ENCODE measurements at regions not wholly inside any gene's neighbourhood (a gene's known extent, or its start where the extent isn't known, plus 50 kb on each side); places are given as distances from the start of the nearest gene placed in this dataset.

DNA sequence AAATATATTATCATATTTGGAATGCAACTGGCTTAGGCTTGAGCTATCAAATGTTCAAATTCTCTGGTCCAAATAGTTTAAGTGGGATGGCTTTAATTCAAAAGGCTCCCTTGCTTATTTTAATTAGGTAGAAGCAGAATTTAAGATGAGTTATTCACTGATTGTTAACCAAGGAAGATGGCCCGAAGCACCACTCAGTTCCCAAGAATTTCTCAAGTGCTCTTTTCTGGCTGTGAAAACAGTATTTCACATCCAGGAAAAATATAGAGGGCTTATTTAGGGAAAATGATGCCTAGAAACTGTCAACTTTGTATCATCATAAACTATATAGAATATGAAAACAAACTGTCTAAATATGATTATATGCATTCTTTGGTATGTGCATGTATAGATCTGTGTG lies 246.5 kb upstream of the SFRP2 start:
- H4K8ac ChIP-seq (ENCODE audit: low read depth, low read length): no peak overlapping the region
- H3K9ac ChIP-seq (ENCODE audit: low read length): no peak overlapping the region
- H3K4me3 ChIP-seq (ENCODE audit: low read length): no peak overlapping the region
- H3K4ac ChIP-seq (ENCODE audit: low read depth, low read length): no peak overlapping the region
- H3K79me1 ChIP-seq (ENCODE audit: low read length): no peaks in the 10 kb centered on the region
- no peak overlapping the region for H3K18ac ChIP-seq (ENCODE audit: low read length)
- H3K36me3 ChIP-seq (ENCODE audit: control insufficient read depth, insufficient read depth, low read length): no peaks in the 10 kb centered on the region
- no peak for DNase-seq
- no peak overlapping the region for H2AK5ac ChIP-seq (ENCODE audit: low read length)
- no peak overlapping the region for H3K56ac ChIP-seq (ENCODE audit: low read length)
- no peaks in the 10 kb centered on the region for H3K4me1 ChIP-seq (ENCODE audit: control insufficient read depth, low read depth, low read length)
- H3K27ac ChIP-seq (ENCODE audit: low read depth, low read length): no peak overlapping the region
- no peaks in the 10 kb centered on the region for H3K27me3 ChIP-seq (ENCODE audit: insufficient read depth, low read length, poor library complexity)
- no peak overlapping the region for H3K23ac ChIP-seq (ENCODE audit: low read length)
- H3K4me2 ChIP-seq (ENCODE audit: low read length): no peak overlapping the region
- no peak overlapping the region for H2BK5ac ChIP-seq (ENCODE audit: low read length)
- H2BK15ac ChIP-seq (replicated peaks; ENCODE audit: low read depth): no peak overlapping the region
- no CpG with 5 or more reads among the region's 1 CpG for WGBS (ENCODE audit: extremely low coverage, insufficient coverage, low lambda C conversion rate)
- no peaks in the 10 kb centered on the region for H3K79me2 ChIP-seq (ENCODE audit: control insufficient read depth, insufficient read depth, low read length)
- no peak overlapping the region for H4K5ac ChIP-seq (ENCODE audit: low read length)
- no peak overlapping the region for H2BK120ac ChIP-seq (ENCODE audit: low read depth, low read length)

DNA sequence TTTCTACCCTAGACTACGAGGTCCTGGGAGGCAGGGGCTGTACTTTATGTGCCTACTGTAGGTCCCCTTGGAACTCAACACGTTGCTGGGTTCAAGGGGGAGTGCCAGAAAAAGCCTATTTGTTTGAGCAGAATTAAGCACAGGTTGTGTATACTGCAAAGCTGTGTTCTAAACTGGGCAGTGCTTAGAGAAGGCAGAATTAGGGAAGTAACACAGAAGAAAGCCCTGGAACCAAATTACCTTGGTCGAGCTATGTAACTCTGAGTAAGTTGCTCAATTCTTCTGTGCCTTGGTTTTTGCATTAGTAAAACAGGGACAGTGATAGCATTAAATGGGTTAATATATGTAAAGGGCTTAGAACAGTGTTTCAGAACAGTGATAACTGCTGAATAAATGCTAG lies 245.0 kb upstream of the SFRP2 start:
- H3K4ac ChIP-seq (ENCODE audit: low read depth, low read length): no peak overlapping the region
- H3K4me3 ChIP-seq (ENCODE audit: low read length): no peak overlapping the region
- H3K4me2 ChIP-seq (ENCODE audit: low read length): no peak overlapping the region
- H4K5ac ChIP-seq (ENCODE audit: low read length): no peak overlapping the region
- no CpG with 5 or more reads among the region's 3 CpGs for WGBS (ENCODE audit: extremely low coverage, insufficient coverage, low lambda C conversion rate)
- no peaks in the 10 kb centered on the region for H3K79me2 ChIP-seq (ENCODE audit: control insufficient read depth, insufficient read depth, low read length)
- no peaks in the 10 kb centered on the region for H3K27me3 ChIP-seq (ENCODE audit: insufficient read depth, low read length, poor library complexity)
- no peak overlapping the region for H3K9ac ChIP-seq (ENCODE audit: low read length)
- no peak overlapping the region for H3K18ac ChIP-seq (ENCODE audit: low read length)
- H2AK5ac ChIP-seq (ENCODE audit: low read length): no peak overlapping the region
- no peak overlapping the region for H3K56ac ChIP-seq (ENCODE audit: low read length)
- no peak overlapping the region for H2BK120ac ChIP-seq (ENCODE audit: low read depth, low read length)
- H4K8ac ChIP-seq (ENCODE audit: low read depth, low read length): no peak overlapping the region
- H3K79me1 ChIP-seq (ENCODE audit: low read length): no peaks in the 10 kb centered on the region
- H2BK15ac ChIP-seq (replicated peaks; ENCODE audit: low read depth): no peak overlapping the region
- no peak overlapping the region for H3K27ac ChIP-seq (ENCODE audit: low read depth, low read length)
- no peak for DNase-seq
- no peak overlapping the region for H3K23ac ChIP-seq (ENCODE audit: low read length)
- no peak overlapping the region for H2BK5ac ChIP-seq (ENCODE audit: low read length)
- no peaks in the 10 kb centered on the region for H3K4me1 ChIP-seq (ENCODE audit: control insufficient read depth, low read depth, low read length)
- no peaks in the 10 kb centered on the region for H3K36me3 ChIP-seq (ENCODE audit: control insufficient read depth, insufficient read depth, low read length)

DNA sequence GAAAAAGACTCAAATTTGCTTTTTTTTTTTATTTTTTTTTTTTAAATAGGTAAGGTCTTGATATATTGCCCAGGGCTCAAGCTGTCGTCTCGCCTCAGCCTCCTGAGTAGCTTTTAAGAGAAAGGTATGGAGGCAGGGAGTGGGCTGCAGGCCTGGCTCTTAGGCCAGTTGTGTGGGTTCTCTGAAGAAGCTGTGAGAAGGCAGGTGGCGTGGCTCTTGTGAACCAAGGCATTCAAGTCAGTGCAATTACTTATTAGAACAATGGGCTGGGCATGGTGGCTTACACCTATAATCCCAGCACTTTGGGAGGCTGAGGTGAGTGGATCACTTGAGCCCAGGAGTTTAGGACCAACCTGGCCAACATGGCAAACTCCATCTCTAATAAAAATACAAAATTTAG lies 244.0 kb upstream of the SFRP2 start:
- H3K18ac ChIP-seq (ENCODE audit: low read length): no peak overlapping the region
- H2BK15ac ChIP-seq (replicated peaks; ENCODE audit: low read depth): no peak overlapping the region
- no peak overlapping the region for H3K4me2 ChIP-seq (ENCODE audit: low read length)
- H3K4me3 ChIP-seq (ENCODE audit: low read length): no peak overlapping the region
- H4K5ac ChIP-seq (ENCODE audit: low read length): no peak overlapping the region
- H3K79me1 ChIP-seq (ENCODE audit: low read length): no peaks in the 10 kb centered on the region
- no peak overlapping the region for H3K27ac ChIP-seq (ENCODE audit: low read depth, low read length)
- H3K9ac ChIP-seq (ENCODE audit: low read length): no peak overlapping the region
- no peak overlapping the region for H4K8ac ChIP-seq (ENCODE audit: low read depth, low read length)
- no peak overlapping the region for H2BK5ac ChIP-seq (ENCODE audit: low read length)
- no peaks in the 10 kb centered on the region for H3K36me3 ChIP-seq (ENCODE audit: control insufficient read depth, insufficient read depth, low read length)
- H2AK5ac ChIP-seq (ENCODE audit: low read length): no peak overlapping the region
- no peak overlapping the region for H3K56ac ChIP-seq (ENCODE audit: low read length)
- H3K79me2 ChIP-seq (ENCODE audit: control insufficient read depth, insufficient read depth, low read length): no peaks in the 10 kb centered on the region
- H3K27me3 ChIP-seq (ENCODE audit: insufficient read depth, low read length, poor library complexity): no peaks in the 10 kb centered on the region
- DNase-seq: no peak
- no peak overlapping the region for H2BK120ac ChIP-seq (ENCODE audit: low read depth, low read length)
- no peak overlapping the region for H3K23ac ChIP-seq (ENCODE audit: low read length)
- H3K4ac ChIP-seq (ENCODE audit: low read depth, low read length): no peak overlapping the region
- WGBS (ENCODE audit: extremely low coverage, insufficient coverage, low lambda C conversion rate): no CpG with 5 or more reads among the region's 3 CpGs
- H3K4me1 ChIP-seq (ENCODE audit: control insufficient read depth, low read depth, low read length): no peaks in the 10 kb centered on the region

DNA sequence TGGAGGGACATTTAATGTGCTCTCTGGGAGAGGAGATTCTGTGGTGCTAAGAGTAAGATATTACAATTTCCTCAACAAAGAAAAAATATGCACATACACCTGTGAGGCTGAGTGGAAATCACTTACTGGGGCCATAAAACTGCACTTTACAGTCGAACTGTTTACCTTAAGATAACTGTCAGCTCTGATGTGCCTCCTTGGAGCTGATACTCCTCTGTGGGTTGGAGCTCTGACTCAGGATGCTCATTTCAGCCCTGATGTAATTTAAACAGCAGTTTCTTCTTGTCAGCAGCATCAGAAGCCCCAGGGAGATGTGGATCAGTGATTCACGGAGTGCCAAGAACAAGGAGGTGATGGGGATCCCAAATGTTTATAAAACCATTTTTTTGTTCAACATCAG lies 241.9 kb upstream of the SFRP2 start:
- no peak overlapping the region for H3K9ac ChIP-seq (ENCODE audit: low read length)
- H2BK15ac ChIP-seq (replicated peaks; ENCODE audit: low read depth): no peak overlapping the region
- H4K5ac ChIP-seq (ENCODE audit: low read length): no peak overlapping the region
- no peaks in the 10 kb centered on the region for H3K79me2 ChIP-seq (ENCODE audit: control insufficient read depth, insufficient read depth, low read length)
- H3K79me1 ChIP-seq (ENCODE audit: low read length): no peaks in the 10 kb centered on the region
- no peak overlapping the region for H2AK5ac ChIP-seq (ENCODE audit: low read length)
- no peak for DNase-seq
- H4K8ac ChIP-seq (ENCODE audit: low read depth, low read length): no peak overlapping the region
- no peak overlapping the region for H3K4me2 ChIP-seq (ENCODE audit: low read length)
- no peak overlapping the region for H3K23ac ChIP-seq (ENCODE audit: low read length)
- H2BK120ac ChIP-seq (ENCODE audit: low read depth, low read length): no peak overlapping the region
- no CpG with 5 or more reads among the region's 2 CpGs for WGBS (ENCODE audit: extremely low coverage, insufficient coverage, low lambda C conversion rate)
- H3K4me1 ChIP-seq (ENCODE audit: control insufficient read depth, low read depth, low read length): no peaks in the 10 kb centered on the region
- H3K18ac ChIP-seq (ENCODE audit: low read length): no peak overlapping the region
- no peaks in the 10 kb centered on the region for H3K27me3 ChIP-seq (ENCODE audit: insufficient read depth, low read length, poor library complexity)
- no peak overlapping the region for H3K4me3 ChIP-seq (ENCODE audit: low read length)
- no peaks in the 10 kb centered on the region for H3K36me3 ChIP-seq (ENCODE audit: control insufficient read depth, insufficient read depth, low read length)
- H3K4ac ChIP-seq (ENCODE audit: low read depth, low read length): no peak overlapping the region
- no peak overlapping the region for H2BK5ac ChIP-seq (ENCODE audit: low read length)
- no peak overlapping the region for H3K27ac ChIP-seq (ENCODE audit: low read depth, low read length)
- H3K56ac ChIP-seq (ENCODE audit: low read length): no peak overlapping the region

DNA sequence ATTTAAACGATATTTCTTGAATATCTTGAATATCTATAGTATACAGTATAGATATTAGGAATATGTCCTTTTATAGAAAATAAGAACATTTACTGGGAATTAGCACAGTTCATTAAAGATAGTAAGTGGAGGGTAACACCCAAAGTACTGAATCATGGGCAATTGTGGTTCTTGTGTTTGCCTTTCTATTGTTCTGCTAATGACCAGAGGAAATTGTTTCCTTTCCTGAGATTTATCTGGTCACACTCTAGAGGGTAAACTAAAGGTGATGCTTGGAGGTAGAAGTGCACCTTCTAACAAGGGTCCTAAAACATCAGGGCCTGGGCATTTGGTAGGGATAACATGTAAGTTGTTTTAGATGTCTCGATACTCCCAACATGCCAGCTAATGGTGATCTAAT lies 241.3 kb upstream of the SFRP2 start:
- no CpG with 5 or more reads among the region's 2 CpGs for WGBS (ENCODE audit: extremely low coverage, insufficient coverage, low lambda C conversion rate)
- no peaks in the 10 kb centered on the region for H3K79me2 ChIP-seq (ENCODE audit: control insufficient read depth, insufficient read depth, low read length)
- no peak overlapping the region for H3K4me2 ChIP-seq (ENCODE audit: low read length)

DNA sequence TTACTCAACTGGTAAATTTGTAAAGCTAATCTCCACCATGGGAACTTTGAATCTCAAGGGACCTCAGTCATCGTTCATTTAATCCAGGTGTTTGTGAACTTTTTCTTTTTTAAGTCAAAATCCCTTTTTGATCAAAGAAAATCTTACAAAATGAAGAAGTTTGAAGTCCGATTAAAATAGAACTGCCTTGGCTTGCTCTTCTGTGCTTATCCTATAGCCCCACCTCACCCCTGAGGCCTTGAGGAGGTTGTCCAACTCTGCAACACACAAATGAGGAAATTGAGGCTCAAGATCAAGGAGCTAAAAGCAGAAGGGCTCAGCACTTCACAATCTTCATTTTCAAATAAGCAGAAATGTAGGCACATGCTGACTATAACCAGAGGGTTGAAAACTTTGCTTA lies 240.3 kb upstream of the SFRP2 start:
- Histone ChIP-seq H3K27ac (ENCODE audit: low read depth, low read length) (no peak overlapping the region), H3K79me1 (ENCODE audit: low read length) (no peaks in the 10 kb centered on the region), H4K5ac (ENCODE audit: low read length) (no peak overlapping the region), H3K4me2 (ENCODE audit: low read length) (no peak overlapping the region), H3K4me3 (ENCODE audit: low read length) (no peak overlapping the region), H2BK15ac (replicated peaks; ENCODE audit: low read depth) (no peak overlapping the region), H3K18ac (ENCODE audit: low read length) (no peak overlapping the region), H3K79me2 (ENCODE audit: control insufficient read depth, insufficient read depth, low read length) (no peaks in the 10 kb centered on the region), H3K36me3 (ENCODE audit: control insufficient read depth, insufficient read depth, low read length) (no peaks in the 10 kb centered on the region), H3K27me3 (ENCODE audit: insufficient read depth, low read length, poor library complexity) (no peaks in the 10 kb centered on the region), H3K4me1 (ENCODE audit: control insufficient read depth, low read depth, low read length) (no peaks in the 10 kb centered on the region), H2BK5ac (ENCODE audit: low read length) (no peak overlapping the region), H3K9ac (ENCODE audit: low read length) (no peak overlapping the region), H3K4ac (ENCODE audit: low read depth, low read length) (no peak overlapping the region), H3K56ac (ENCODE audit: low read length) (no peak overlapping the region), H2AK5ac (ENCODE audit: low read length) (no peak overlapping the region), H3K23ac (ENCODE audit: low read length) (no peak overlapping the region), H2BK120ac (ENCODE audit: low read depth, low read length) (no peak overlapping the region), H4K8ac (ENCODE audit: low read depth, low read length) (no peak overlapping the region)
- WGBS (ENCODE audit: extremely low coverage, insufficient coverage, low lambda C conversion rate): no CpG with 5 or more reads among the region's 2 CpGs
- no peak for DNase-seq

More for the DNA sequence above, 241.3 kb upstream of the SFRP2 start:
- Histone ChIP-seq H2BK5ac (ENCODE audit: low read length) (no peak overlapping the region), H2BK15ac (replicated peaks; ENCODE audit: low read depth) (no peak overlapping the region), H3K4me1 (ENCODE audit: control insufficient read depth, low read depth, low read length) (no peaks in the 10 kb centered on the region), H3K18ac (ENCODE audit: low read length) (no peak overlapping the region), H3K27me3 (ENCODE audit: insufficient read depth, low read length, poor library complexity) (no peaks in the 10 kb centered on the region), H3K36me3 (ENCODE audit: control insufficient read depth, insufficient read depth, low read length) (no peaks in the 10 kb centered on the region), H2BK120ac (ENCODE audit: low read depth, low read length) (no peak overlapping the region), H3K4me3 (ENCODE audit: low read length) (no peak overlapping the region), H3K27ac (ENCODE audit: low read depth, low read length) (no peak overlapping the region), H3K9ac (ENCODE audit: low read length) (no peak overlapping the region), H3K79me1 (ENCODE audit: low read length) (no peaks in the 10 kb centered on the region), H4K5ac (ENCODE audit: low read length) (no peak overlapping the region), H3K56ac (ENCODE audit: low read length) (no peak overlapping the region), H3K4ac (ENCODE audit: low read depth, low read length) (no peak overlapping the region), H2AK5ac (ENCODE audit: low read length) (no peak overlapping the region), H4K8ac (ENCODE audit: low read depth, low read length) (no peak overlapping the region), H3K23ac (ENCODE audit: low read length) (no peak overlapping the region)
- peak; percentile 15 for DNase-seq

All from mesendoderm (in vitro differentiated cells).